Smooth muscle cell (in vitro differentiated cells): ENCODE measurements at regions not wholly inside any gene's neighbourhood (a gene's known extent, or its start where the extent isn't known, plus 50 kb on each side); places are given as distances from the start of the nearest gene placed in this dataset.
A peak's percentile ranks its signal among the peaks of the same experiment; 100 is the strongest.

Experiments
- DNase-seq: peaks from one replicate; lab custom pipeline; 2025; ENCODE audit not compliant: unreplicated experiment; lab: John Stamatoyannopoulos, UW
- H2AFZ ChIP-seq: fragments of 200-600 bp; sonication (generic); 2 replicates; pipeline ENCODE4 v1.6.0; 2016; ENCODE audit warnings: antibody characterized with exemption, low read depth, mild to moderate bottlenecking
- H3F3A ChIP-seq: fragments of 200-600 bp; sonication (generic); 2 replicates; pipeline ENCODE4 v1.6.0; 2017; ENCODE audit warnings: antibody characterized with exemption, low read depth
- H3K27ac ChIP-seq: fragments of 200-600 bp; sonication (generic); 2 replicates; pipeline ENCODE4 v1.5.1; 2016; ENCODE audit warnings: low read depth, mild to moderate bottlenecking
- H3K27me3 ChIP-seq: fragments of 200-600 bp; sonication (generic); 2 replicates; pipeline ENCODE4 v1.6.1; 2016; ENCODE audit warnings: low read depth, mild to moderate bottlenecking
- H3K36me3 ChIP-seq: fragments of 200-600 bp; sonication (generic); 2 replicates; pipeline ENCODE4 v1.5.1; 2016; ENCODE audit warnings: low read depth
- H3K4me1 ChIP-seq: fragments of 200-600 bp; sonication (generic); 2 replicates; pipeline ENCODE4 v1.5.1; 2016; ENCODE audit warnings: low read depth
- H3K4me2 ChIP-seq: fragments of 200-600 bp; sonication (generic); 2 replicates; pipeline ENCODE4 v1.6.0; 2016; ENCODE audit warnings: mild to moderate bottlenecking
- H3K4me3 ChIP-seq: fragments of 200-600 bp; sonication (generic); 2 replicates; pipeline ENCODE4 v1.5.1; 2016; ENCODE audit warnings: mild to moderate bottlenecking
- H3K79me2 ChIP-seq: fragments of 200-600 bp; sonication (generic); 2 replicates; pipeline ENCODE4 v1.6.0; 2016; ENCODE audit warnings: low read depth, mild to moderate bottlenecking
- H3K9ac ChIP-seq: fragments of 200-600 bp; sonication (generic); 2 replicates; pipeline ENCODE4 v1.6.0; 2016; ENCODE audit warnings: low read depth
- H3K9me3 ChIP-seq: fragments of 200-600 bp; sonication (generic); replicated peaks from 2 replicates; pipeline ENCODE4 v1.5.1; 2016; ENCODE audit warnings: low read depth
- H4K20me1 ChIP-seq: fragments of 200-600 bp; sonication (generic); 2 replicates; pipeline ENCODE4 v1.6.0; 2016; ENCODE audit warnings: low read depth
- CTCF ChIP-seq: fragments of 200-600 bp; sonication (generic); IDR thresholded peaks from 2 replicates; pipeline ENCODE4 v1.5.1; 2017; ENCODE audit warnings: borderline replicate concordance, mild to moderate bottlenecking, antibody characterized with exemption; ENCODE audit not compliant: insufficient read depth, poor library complexity, severe bottlenecking

GRCh38 chr2:226080334-226080733 is 680.8 kb downstream of the NYAP2 start:
- no peaks in the 10 kb centered on the region for H4K20me1 ChIP-seq
- no peaks in the 10 kb centered on the region for H3F3A ChIP-seq
- no peak overlapping the region for H2AFZ ChIP-seq
- H3K27me3 ChIP-seq, result no peaks in the 10 kb centered on the region
- H3K27ac ChIP-seq, result peak overlapping the region; percentile 86
- no peak for TF ChIP-seq CTCF
- no peaks in the 10 kb centered on the region for H3K79me2 ChIP-seq
- H3K9ac ChIP-seq, result no peak overlapping the region
- H3K36me3 ChIP-seq, result no peaks in the 10 kb centered on the region
- no peaks in the 10 kb centered on the region for H3K9me3 ChIP-seq
- peaks cover 2% of the 10 kb centered on the region for H3K4me1 ChIP-seq
- peak overlapping the region; percentile 36 for H3K4me2 ChIP-seq
- no peak for DNase-seq
- no peak overlapping the region for H3K4me3 ChIP-seq

- peak overlapping the region; percentile 86 for H3K27ac ChIP-seq
- H3K9ac ChIP-seq, result no peak overlapping the region
- TF ChIP-seq CTCF, result no peak
- H3K36me3 ChIP-seq, result no peaks in the 10 kb centered on the region
- DNase-seq, result no peak
- peaks cover 2% of the 10 kb centered on the region for H3K4me1 ChIP-seq
- no peaks in the 10 kb centered on the region for H4K20me1 ChIP-seq
- no peaks in the 10 kb centered on the region for H3K27me3 ChIP-seq
- no peak overlapping the region for H3K4me3 ChIP-seq
- peak overlapping the region; percentile 36 for H3K4me2 ChIP-seq
- no peaks in the 10 kb centered on the region for H3F3A ChIP-seq
- no peaks in the 10 kb centered on the region for H3K79me2 ChIP-seq
- H2AFZ ChIP-seq, result no peak overlapping the region
- no peaks in the 10 kb centered on the region for H3K9me3 ChIP-seq
These were observed 680.2 kb downstream of the NYAP2 start for GRCh38 chr2:226079671-226080181.

DNA sequence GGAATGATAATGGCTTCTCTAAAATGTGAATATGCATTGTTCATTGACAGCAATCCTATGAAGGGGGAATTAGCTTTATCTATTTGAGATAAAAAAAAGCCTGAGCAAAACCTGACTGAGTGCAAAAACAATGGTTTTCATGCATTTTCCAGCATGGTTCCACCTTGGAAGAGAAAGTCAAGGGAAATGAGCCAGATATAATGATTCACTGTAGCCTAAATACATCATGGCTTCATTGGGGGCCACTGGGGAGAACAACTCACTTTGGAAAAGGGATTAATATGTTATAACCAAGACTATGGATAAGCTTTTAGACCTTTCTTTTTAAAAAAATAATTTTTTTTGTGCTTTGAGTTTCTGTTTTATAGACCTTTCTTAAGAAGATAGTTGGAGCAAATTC is 679.7 kb downstream of the NYAP2 start:
- Histone ChIP-seq H4K20me1 (no peaks in the 10 kb centered on the region), H3K4me2 (peak overlapping the region; percentile 36), H3K4me3 (no peak overlapping the region), H3K79me2 (no peaks in the 10 kb centered on the region), H3K27me3 (no peaks in the 10 kb centered on the region), H3K4me1 (peaks cover 2% of the 10 kb centered on the region), H3F3A (no peaks in the 10 kb centered on the region), H3K36me3 (no peaks in the 10 kb centered on the region), H2AFZ (no peak overlapping the region), H3K27ac (peak overlapping the region; percentile 86), H3K9ac (peak overlapping the region; percentile 24), H3K9me3 (no peaks in the 10 kb centered on the region)
- DNase-seq, result no peak
- TF ChIP-seq CTCF, result no peak

GRCh38 chr2:226078666-226079065 is 679.2 kb downstream of the NYAP2 start:
- no peaks in the 10 kb centered on the region for H4K20me1 ChIP-seq
- DNase-seq, result no peak
- TF ChIP-seq CTCF, result no peak
- H3K27me3 ChIP-seq, result no peaks in the 10 kb centered on the region
- peak overlapping the region; percentile 86 for H3K27ac ChIP-seq
- H3K4me2 ChIP-seq, result peak overlapping the region; percentile 36
- peak overlapping the region; percentile 24 for H3K9ac ChIP-seq
- H3K4me3 ChIP-seq, result no peak overlapping the region
- H3K9me3 ChIP-seq, result no peaks in the 10 kb centered on the region
- H3K36me3 ChIP-seq, result no peaks in the 10 kb centered on the region
- H2AFZ ChIP-seq, result no peak overlapping the region
- H3K4me1 ChIP-seq, result peaks cover 2% of the 10 kb centered on the region
- no peaks in the 10 kb centered on the region for H3K79me2 ChIP-seq
- H3F3A ChIP-seq, result no peaks in the 10 kb centered on the region
